HG02763 (cell line): ENCODE measurements at regions not wholly inside any gene's neighbourhood (a gene's known extent, or its start where the extent isn't known, plus 50 kb on each side); places are given as distances from the start of the nearest gene placed in this dataset.
"Not testable (repeated sequence)": the region's sequence is repeated elsewhere in the genome, so short reads cannot be mapped to it uniquely, and the experiment has no call there.

Experiments used
- ATAC-seq: cut with Tn5 transposase; IDR thresholded peaks from one replicate; pipeline ENCODE4 v1.9.1; 2021; ENCODE audit warnings: mild to moderate bottlenecking, moderate library complexity; ENCODE audit not compliant: unreplicated experiment

- no peak for ATAC-seq
These were observed 221.3 kb upstream of the MSX2 start for GRCh38 chr5:174503086-174503460.

GRCh38 chr5:174503461-174504265 lies 220.7 kb upstream of the MSX2 start:
- no peak for ATAC-seq

- no peak for ATAC-seq
These were observed 220.1 kb upstream of the MSX2 start for GRCh38 chr5:174504266-174504726.

GRCh38 chr5:174505621-174506020 lies 218.8 kb upstream of the MSX2 start:
- ATAC-seq = no peak

GRCh38 chr5:174510782-174511453 lies 213.5 kb upstream of the MSX2 start:
- not testable (repeated sequence) for ATAC-seq

- no peak for ATAC-seq
These were observed 212.6 kb upstream of the MSX2 start for GRCh38 chr5:174511714-174512253.

- ATAC-seq = no peak
These were observed 210.1 kb upstream of the MSX2 start for GRCh38 chr5:174514325-174514724.

GRCh38 chr5:174514983-174515394 lies 209.4 kb upstream of the MSX2 start:
- ATAC-seq = no peak

- no peak for ATAC-seq
These were observed 207.6 kb upstream of the MSX2 start for GRCh38 chr5:174516741-174517140.

GRCh38 chr5:174518512-174518911 lies 205.9 kb upstream of the MSX2 start:
- ATAC-seq = no peak

GRCh38 chr5:174520420-174521396 lies 203.7 kb upstream of the MSX2 start:
- no peak for ATAC-seq

GRCh38 chr5:174521449-174521848 lies 202.9 kb upstream of the MSX2 start:
- ATAC-seq = no peak

GRCh38 chr5:174522480-174523260 lies 201.7 kb upstream of the MSX2 start:
- ATAC-seq = no peak

- no peak for ATAC-seq
These were observed 200.9 kb upstream of the MSX2 start for GRCh38 chr5:174523311-174524071.

- ATAC-seq = no peak
These were observed 200.0 kb upstream of the MSX2 start for GRCh38 chr5:174524351-174524750.

- no peak for ATAC-seq
These were observed 198.2 kb upstream of the MSX2 start for GRCh38 chr5:174526177-174526576.

- no peak for ATAC-seq
These were observed 196.4 kb upstream of the MSX2 start for GRCh38 chr5:174527916-174528540.

- no peak for ATAC-seq
These were observed 195.4 kb upstream of the MSX2 start for GRCh38 chr5:174528821-174529544.
